H1 (cell line): ENCODE measurements at regions not wholly inside any gene's neighbourhood (a gene's known extent, or its start where the extent isn't known, plus 50 kb on each side); places are given as distances from the start of the nearest gene placed in this dataset.

Experiments
- BRCA1 ChIP-seq: IDR thresholded peaks from 2 replicates; pipeline ENCODE4 v1.6.1; 2012; ENCODE audit warnings: low read depth, low read length, improper control_type of control experiment
- CHD2 ChIP-seq: IDR thresholded peaks from 2 replicates; pipeline ENCODE4 v1.6.1; 2012; ENCODE audit warnings: low read length, improper control_type of control experiment
- POLR2AphosphoS5 ChIP-seq: IDR thresholded peaks from 2 replicates; pipeline ENCODE4 v1.6.1; 2011; ENCODE audit warnings: low read depth, low read length
- SAP30 ChIP-seq: fragments of 300-600 bp; sonication (generic); IDR thresholded peaks from 2 replicates; pipeline ENCODE4 v1.7.1; 2012; ENCODE audit warnings: low read length, moderate library complexity, mild to moderate bottlenecking, inconsistent platforms; ENCODE audit not compliant: insufficient read depth, insufficient replicate concordance
- TEAD4 ChIP-seq: IDR thresholded peaks from 2 replicates; pipeline ENCODE4 v1.6.1; 2012; ENCODE audit warnings: low read depth, low read length, inconsistent platforms, mixed read lengths
- USF2 ChIP-seq: IDR thresholded peaks from 2 replicates; pipeline ENCODE4 v1.6.1; 2011; ENCODE audit warnings: low read length, improper control_type of control experiment
- TF ChIP-seq, protein P1 (sequence below), 3 experiments: IDR thresholded peaks; 1 replicate in 2 of 3; 2 replicates in 1 of 3; pipeline versions ENCODE4 v1.5.1 to v1.6.1; 2011; ENCODE audit warnings: low read length in 3 of 3, mild to moderate bottlenecking in 3 of 3, inconsistent platforms in 2 of 3, low read depth in 1 of 3, moderate library complexity in 1 of 3; ENCODE audit not compliant: insufficient read depth in 1 of 3; ENCODE audit errors: control extremely low read depth in 1 of 3
- TF ChIP-seq, protein P2 (sequence below): fragments of 300-600 bp; sonication (generic); IDR thresholded peaks from 2 replicates; pipeline ENCODE4 v1.7.1; 2012; ENCODE audit warnings: low read length, moderate library complexity, mild to moderate bottlenecking, inconsistent platforms; ENCODE audit not compliant: insufficient replicate concordance

DNA sequence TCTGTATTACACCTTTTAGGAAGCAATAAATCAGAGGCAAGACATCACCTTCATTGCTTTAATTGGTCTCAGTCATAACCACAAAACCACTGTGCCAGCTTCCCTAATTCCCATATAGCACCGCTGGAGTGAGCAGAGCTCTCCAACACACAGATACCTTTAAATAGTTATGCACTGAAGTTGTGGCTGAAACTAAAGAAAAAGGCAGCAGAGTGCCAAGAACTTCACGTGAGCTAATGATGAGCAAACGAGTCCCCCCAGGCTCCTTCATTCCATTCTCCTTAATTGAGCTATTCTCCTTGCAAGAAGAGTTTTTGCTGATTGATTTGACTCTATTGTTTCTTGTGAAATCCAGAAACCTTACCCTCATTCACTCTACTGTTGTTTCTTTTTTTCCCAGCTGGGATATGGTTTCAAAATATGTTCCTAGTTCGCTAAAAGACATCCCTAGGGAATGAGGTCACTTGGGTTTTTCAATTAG lies 501.5 kb downstream of the SPATA31D1 start (continued):
- TF ChIP-seq, protein P1, sequence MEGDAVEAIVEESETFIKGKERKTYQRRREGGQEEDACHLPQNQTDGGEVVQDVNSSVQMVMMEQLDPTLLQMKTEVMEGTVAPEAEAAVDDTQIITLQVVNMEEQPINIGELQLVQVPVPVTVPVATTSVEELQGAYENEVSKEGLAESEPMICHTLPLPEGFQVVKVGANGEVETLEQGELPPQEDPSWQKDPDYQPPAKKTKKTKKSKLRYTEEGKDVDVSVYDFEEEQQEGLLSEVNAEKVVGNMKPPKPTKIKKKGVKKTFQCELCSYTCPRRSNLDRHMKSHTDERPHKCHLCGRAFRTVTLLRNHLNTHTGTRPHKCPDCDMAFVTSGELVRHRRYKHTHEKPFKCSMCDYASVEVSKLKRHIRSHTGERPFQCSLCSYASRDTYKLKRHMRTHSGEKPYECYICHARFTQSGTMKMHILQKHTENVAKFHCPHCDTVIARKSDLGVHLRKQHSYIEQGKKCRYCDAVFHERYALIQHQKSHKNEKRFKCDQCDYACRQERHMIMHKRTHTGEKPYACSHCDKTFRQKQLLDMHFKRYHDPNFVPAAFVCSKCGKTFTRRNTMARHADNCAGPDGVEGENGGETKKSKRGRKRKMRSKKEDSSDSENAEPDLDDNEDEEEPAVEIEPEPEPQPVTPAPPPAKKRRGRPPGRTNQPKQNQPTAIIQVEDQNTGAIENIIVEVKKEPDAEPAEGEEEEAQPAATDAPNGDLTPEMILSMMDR (IDR thresholded peaks at IDR 0.05; ENCODE audit: control extremely low read depth in 1 of 3, insufficient read depth in 1 of 3, low read depth in 1 of 3, low read length in 3 of 3): no peak
- TF ChIP-seq, protein P2, sequence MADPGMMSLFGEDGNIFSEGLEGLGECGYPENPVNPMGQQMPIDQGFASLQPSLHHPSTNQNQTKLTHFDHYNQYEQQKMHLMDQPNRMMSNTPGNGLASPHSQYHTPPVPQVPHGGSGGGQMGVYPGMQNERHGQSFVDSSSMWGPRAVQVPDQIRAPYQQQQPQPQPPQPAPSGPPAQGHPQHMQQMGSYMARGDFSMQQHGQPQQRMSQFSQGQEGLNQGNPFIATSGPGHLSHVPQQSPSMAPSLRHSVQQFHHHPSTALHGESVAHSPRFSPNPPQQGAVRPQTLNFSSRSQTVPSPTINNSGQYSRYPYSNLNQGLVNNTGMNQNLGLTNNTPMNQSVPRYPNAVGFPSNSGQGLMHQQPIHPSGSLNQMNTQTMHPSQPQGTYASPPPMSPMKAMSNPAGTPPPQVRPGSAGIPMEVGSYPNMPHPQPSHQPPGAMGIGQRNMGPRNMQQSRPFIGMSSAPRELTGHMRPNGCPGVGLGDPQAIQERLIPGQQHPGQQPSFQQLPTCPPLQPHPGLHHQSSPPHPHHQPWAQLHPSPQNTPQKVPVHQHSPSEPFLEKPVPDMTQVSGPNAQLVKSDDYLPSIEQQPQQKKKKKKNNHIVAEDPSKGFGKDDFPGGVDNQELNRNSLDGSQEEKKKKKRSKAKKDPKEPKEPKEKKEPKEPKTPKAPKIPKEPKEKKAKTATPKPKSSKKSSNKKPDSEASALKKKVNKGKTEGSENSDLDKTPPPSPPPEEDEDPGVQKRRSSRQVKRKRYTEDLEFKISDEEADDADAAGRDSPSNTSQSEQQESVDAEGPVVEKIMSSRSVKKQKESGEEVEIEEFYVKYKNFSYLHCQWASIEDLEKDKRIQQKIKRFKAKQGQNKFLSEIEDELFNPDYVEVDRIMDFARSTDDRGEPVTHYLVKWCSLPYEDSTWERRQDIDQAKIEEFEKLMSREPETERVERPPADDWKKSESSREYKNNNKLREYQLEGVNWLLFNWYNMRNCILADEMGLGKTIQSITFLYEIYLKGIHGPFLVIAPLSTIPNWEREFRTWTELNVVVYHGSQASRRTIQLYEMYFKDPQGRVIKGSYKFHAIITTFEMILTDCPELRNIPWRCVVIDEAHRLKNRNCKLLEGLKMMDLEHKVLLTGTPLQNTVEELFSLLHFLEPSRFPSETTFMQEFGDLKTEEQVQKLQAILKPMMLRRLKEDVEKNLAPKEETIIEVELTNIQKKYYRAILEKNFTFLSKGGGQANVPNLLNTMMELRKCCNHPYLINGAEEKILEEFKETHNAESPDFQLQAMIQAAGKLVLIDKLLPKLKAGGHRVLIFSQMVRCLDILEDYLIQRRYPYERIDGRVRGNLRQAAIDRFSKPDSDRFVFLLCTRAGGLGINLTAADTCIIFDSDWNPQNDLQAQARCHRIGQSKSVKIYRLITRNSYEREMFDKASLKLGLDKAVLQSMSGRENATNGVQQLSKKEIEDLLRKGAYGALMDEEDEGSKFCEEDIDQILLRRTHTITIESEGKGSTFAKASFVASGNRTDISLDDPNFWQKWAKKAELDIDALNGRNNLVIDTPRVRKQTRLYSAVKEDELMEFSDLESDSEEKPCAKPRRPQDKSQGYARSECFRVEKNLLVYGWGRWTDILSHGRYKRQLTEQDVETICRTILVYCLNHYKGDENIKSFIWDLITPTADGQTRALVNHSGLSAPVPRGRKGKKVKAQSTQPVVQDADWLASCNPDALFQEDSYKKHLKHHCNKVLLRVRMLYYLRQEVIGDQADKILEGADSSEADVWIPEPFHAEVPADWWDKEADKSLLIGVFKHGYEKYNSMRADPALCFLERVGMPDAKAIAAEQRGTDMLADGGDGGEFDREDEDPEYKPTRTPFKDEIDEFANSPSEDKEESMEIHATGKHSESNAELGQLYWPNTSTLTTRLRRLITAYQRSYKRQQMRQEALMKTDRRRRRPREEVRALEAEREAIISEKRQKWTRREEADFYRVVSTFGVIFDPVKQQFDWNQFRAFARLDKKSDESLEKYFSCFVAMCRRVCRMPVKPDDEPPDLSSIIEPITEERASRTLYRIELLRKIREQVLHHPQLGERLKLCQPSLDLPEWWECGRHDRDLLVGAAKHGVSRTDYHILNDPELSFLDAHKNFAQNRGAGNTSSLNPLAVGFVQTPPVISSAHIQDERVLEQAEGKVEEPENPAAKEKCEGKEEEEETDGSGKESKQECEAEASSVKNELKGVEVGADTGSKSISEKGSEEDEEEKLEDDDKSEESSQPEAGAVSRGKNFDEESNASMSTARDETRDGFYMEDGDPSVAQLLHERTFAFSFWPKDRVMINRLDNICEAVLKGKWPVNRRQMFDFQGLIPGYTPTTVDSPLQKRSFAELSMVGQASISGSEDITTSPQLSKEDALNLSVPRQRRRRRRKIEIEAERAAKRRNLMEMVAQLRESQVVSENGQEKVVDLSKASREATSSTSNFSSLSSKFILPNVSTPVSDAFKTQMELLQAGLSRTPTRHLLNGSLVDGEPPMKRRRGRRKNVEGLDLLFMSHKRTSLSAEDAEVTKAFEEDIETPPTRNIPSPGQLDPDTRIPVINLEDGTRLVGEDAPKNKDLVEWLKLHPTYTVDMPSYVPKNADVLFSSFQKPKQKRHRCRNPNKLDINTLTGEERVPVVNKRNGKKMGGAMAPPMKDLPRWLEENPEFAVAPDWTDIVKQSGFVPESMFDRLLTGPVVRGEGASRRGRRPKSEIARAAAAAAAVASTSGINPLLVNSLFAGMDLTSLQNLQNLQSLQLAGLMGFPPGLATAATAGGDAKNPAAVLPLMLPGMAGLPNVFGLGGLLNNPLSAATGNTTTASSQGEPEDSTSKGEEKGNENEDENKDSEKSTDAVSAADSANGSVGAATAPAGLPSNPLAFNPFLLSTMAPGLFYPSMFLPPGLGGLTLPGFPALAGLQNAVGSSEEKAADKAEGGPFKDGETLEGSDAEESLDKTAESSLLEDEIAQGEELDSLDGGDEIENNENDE: no peak
- TF ChIP-seq USF2 (no peak), CHD2 (no peak), SAP30 (no peak), POLR2AphosphoS5 (no peak), BRCA1 (no peak), TEAD4 (no peak)
